Astrocyte (in vitro differentiated cells and primary cell): ENCODE measurements at regions not wholly inside any gene's neighbourhood (a gene's known extent, or its start where the extent isn't known, plus 50 kb on each side); places are given as distances from the start of the nearest gene placed in this dataset.

Experiments
- CTCF ChIP-seq: IDR thresholded peaks from 2 replicates; pipeline ENCODE4 v1.5.1; 2011; ENCODE audit warnings: low read depth, mild to moderate bottlenecking, inconsistent platforms, low read length, moderate library complexity; ENCODE audit not compliant: insufficient read depth
- EZH2 ChIP-seq: IDR thresholded peaks from 2 replicates; pipeline ENCODE4 v1.6.1; 2012; ENCODE audit warnings: mild to moderate bottlenecking, low read length, inconsistent platforms; ENCODE audit not compliant: insufficient read depth

GRCh38 chr11:92554688-92555087, 330.1 kb downstream of the FAT3 start:
- no peak for TF ChIP-seq CTCF
- TF ChIP-seq EZH2: no peak
